Smooth muscle cell (in vitro differentiated cells): ENCODE measurements at regions not wholly inside any gene's neighbourhood (a gene's known extent, or its start where the extent isn't known, plus 50 kb on each side); places are given as distances from the start of the nearest gene placed in this dataset.

Source experiments
- DNase-seq: peaks from one replicate; lab custom pipeline; 2025; ENCODE audit not compliant: unreplicated experiment; lab: John Stamatoyannopoulos, UW
- H2AFZ ChIP-seq: fragments of 200-600 bp; sonication (generic); 2 replicates; pipeline ENCODE4 v1.6.0; 2016; ENCODE audit warnings: antibody characterized with exemption, low read depth, mild to moderate bottlenecking
- H3F3A ChIP-seq: fragments of 200-600 bp; sonication (generic); 2 replicates; pipeline ENCODE4 v1.6.0; 2017; ENCODE audit warnings: antibody characterized with exemption, low read depth
- H3K27ac ChIP-seq: fragments of 200-600 bp; sonication (generic); 2 replicates; pipeline ENCODE4 v1.5.1; 2016; ENCODE audit warnings: low read depth, mild to moderate bottlenecking
- H3K27me3 ChIP-seq: fragments of 200-600 bp; sonication (generic); 2 replicates; pipeline ENCODE4 v1.6.1; 2016; ENCODE audit warnings: low read depth, mild to moderate bottlenecking
- H3K36me3 ChIP-seq: fragments of 200-600 bp; sonication (generic); 2 replicates; pipeline ENCODE4 v1.5.1; 2016; ENCODE audit warnings: low read depth
- H3K4me1 ChIP-seq: fragments of 200-600 bp; sonication (generic); 2 replicates; pipeline ENCODE4 v1.5.1; 2016; ENCODE audit warnings: low read depth
- H3K4me2 ChIP-seq: fragments of 200-600 bp; sonication (generic); 2 replicates; pipeline ENCODE4 v1.6.0; 2016; ENCODE audit warnings: mild to moderate bottlenecking
- H3K4me3 ChIP-seq: fragments of 200-600 bp; sonication (generic); 2 replicates; pipeline ENCODE4 v1.5.1; 2016; ENCODE audit warnings: mild to moderate bottlenecking
- H3K79me2 ChIP-seq: fragments of 200-600 bp; sonication (generic); 2 replicates; pipeline ENCODE4 v1.6.0; 2016; ENCODE audit warnings: low read depth, mild to moderate bottlenecking
- H3K9ac ChIP-seq: fragments of 200-600 bp; sonication (generic); 2 replicates; pipeline ENCODE4 v1.6.0; 2016; ENCODE audit warnings: low read depth
- H3K9me3 ChIP-seq: fragments of 200-600 bp; sonication (generic); replicated peaks from 2 replicates; pipeline ENCODE4 v1.5.1; 2016; ENCODE audit warnings: low read depth
- H4K20me1 ChIP-seq: fragments of 200-600 bp; sonication (generic); 2 replicates; pipeline ENCODE4 v1.6.0; 2016; ENCODE audit warnings: low read depth
- CTCF ChIP-seq: fragments of 200-600 bp; sonication (generic); IDR thresholded peaks from 2 replicates; pipeline ENCODE4 v1.5.1; 2017; ENCODE audit warnings: borderline replicate concordance, mild to moderate bottlenecking, antibody characterized with exemption; ENCODE audit not compliant: insufficient read depth, poor library complexity, severe bottlenecking
- WGBS: methylation state at CpG from one replicate; pipeline ENCODE4 v1.1.7; 2016; ENCODE audit warnings: low lambda C conversion rate; 5-methylcytosine and 5-hydroxymethylcytosine counted together

- no peak for DNase-seq
- no peak overlapping the region for H3K9ac ChIP-seq
- no peaks in the 10 kb centered on the region for H3K79me2 ChIP-seq
- no peak overlapping the region for H3K4me2 ChIP-seq
- no peak overlapping the region for H3K27ac ChIP-seq
- TF ChIP-seq CTCF: no peak
- H3K4me3 ChIP-seq: no peak overlapping the region
- no peaks in the 10 kb centered on the region for H3K36me3 ChIP-seq
- H3K27me3 ChIP-seq: no peaks in the 10 kb centered on the region
- no peaks in the 10 kb centered on the region for H4K20me1 ChIP-seq
- H3K4me1 ChIP-seq: no peaks in the 10 kb centered on the region
- no peaks in the 10 kb centered on the region for H3F3A ChIP-seq
- H3K9me3 ChIP-seq: no peaks in the 10 kb centered on the region
- H2AFZ ChIP-seq: no peak overlapping the region
Observed at GRCh38 chrX:46070421-46070820, 474.8 kb downstream of the ZNF674 start.

- DNase-seq: no peak
- H3K4me1 ChIP-seq: no peaks in the 10 kb centered on the region
- peaks cover 3% of the 10 kb centered on the region for H3K36me3 ChIP-seq
- no peak overlapping the region for H3K4me2 ChIP-seq
- 85% methylated on average over 17 of the region's 17 CpGs for WGBS
- H4K20me1 ChIP-seq: no peaks in the 10 kb centered on the region
- H2AFZ ChIP-seq: no peak overlapping the region
- no peaks in the 10 kb centered on the region for H3K9me3 ChIP-seq
- TF ChIP-seq CTCF: no peak
- no peak overlapping the region for H3K9ac ChIP-seq
- no peaks in the 10 kb centered on the region for H3F3A ChIP-seq
- no peaks in the 10 kb centered on the region for H3K27me3 ChIP-seq
- no peaks in the 10 kb centered on the region for H3K79me2 ChIP-seq
- H3K4me3 ChIP-seq: no peak overlapping the region
- no peak overlapping the region for H3K27ac ChIP-seq
Observed at GRCh38 chrX:46059316-46059715, 485.9 kb downstream of the ZNF674 start.

GRCh38 chrX:46044486-46044885, 500.7 kb downstream of the ZNF674 start:
- Histone ChIP-seq H3K9me3 (no peaks in the 10 kb centered on the region), H3K9ac (no peak overlapping the region), H3K27me3 (no peaks in the 10 kb centered on the region), H3K4me1 (no peaks in the 10 kb centered on the region), H3K27ac (no peak overlapping the region), H3K4me3 (no peak overlapping the region), H3K36me3 (no peaks in the 10 kb centered on the region), H3K4me2 (no peak overlapping the region), H3K79me2 (no peaks in the 10 kb centered on the region), H3F3A (no peaks in the 10 kb centered on the region), H4K20me1 (no peaks in the 10 kb centered on the region), H2AFZ (no peak overlapping the region)
- TF ChIP-seq CTCF: no peak
- no peak for DNase-seq

GRCh38 chrX:46040001-46040400, 505.2 kb downstream of the ZNF674 start:
- no peak overlapping the region for H3K4me2 ChIP-seq
- no peak overlapping the region for H3K9ac ChIP-seq

More at GRCh38 chrX:46040001-46040400, 505.2 kb downstream of the ZNF674 start:
- Histone ChIP-seq H3K4me1 (no peaks in the 10 kb centered on the region), H3K9me3 (no peaks in the 10 kb centered on the region), H3K4me3 (no peak overlapping the region), H3K36me3 (no peaks in the 10 kb centered on the region), H2AFZ (no peak overlapping the region), H3K27me3 (no peaks in the 10 kb centered on the region), H3K27ac (no peak overlapping the region), H3F3A (no peaks in the 10 kb centered on the region), H4K20me1 (no peaks in the 10 kb centered on the region), H3K79me2 (no peaks in the 10 kb centered on the region)
- no peak for TF ChIP-seq CTCF
- DNase-seq: no peak
